Thyroid gland (tissue), 4 donors: ENCODE measurements at regions not wholly inside any gene's neighbourhood (a gene's known extent, or its start where the extent isn't known, plus 50 kb on each side); places are given as distances from the start of the nearest gene placed in this dataset.

Experiments used
- DNase-seq, 2 donors: peaks; one replicate each; pipeline ENCODE4 v3.0.0-alpha.2; 2019
- H3K27ac ChIP-seq, 3 donors: fragments of 200-600 bp; sonication (generic); 1 replicate in 2 of 3; 2 replicates in 1 of 3; pipeline ENCODE4 v1.5.1; 2016 to 2019; ENCODE audit warnings: mild to moderate bottlenecking in 1 of 3, moderate library complexity in 1 of 3
- H3K27me3 ChIP-seq: fragments of 200-600 bp; sonication (generic); one replicate; pipeline ENCODE4 v1.5.1; 2019
- H3K36me3 ChIP-seq, 2 donors: fragments of 200-600 bp; sonication (generic); one replicate each; pipeline ENCODE4 v1.5.1; 2016 to 2019
- H3K4me1 ChIP-seq, 2 donors: fragments of 200-600 bp; sonication (generic); one replicate each; pipeline ENCODE4 v1.5.1; 2017 to 2019
- H3K4me3 ChIP-seq, 3 donors: fragments of 200-600 bp; sonication (generic); replicated peaks in 1 of 3; 1 replicate in 2 of 3; 2 replicates in 1 of 3; pipeline ENCODE4 v1.5.1; 2016; ENCODE audit warnings: mild to moderate bottlenecking in 1 of 3
- H3K9me3 ChIP-seq: fragments of 200-600 bp; sonication (generic); one replicate; pipeline ENCODE4 v1.5.1; 2017
- POLR2A ChIP-seq, 2 donors: fragments of 450-650 bp; IDR thresholded peaks; one replicate each; pipeline ENCODE4 v1.6.1; 2017; ENCODE audit warnings: antibody characterized with exemption in 2 of 2, mild to moderate bottlenecking in 2 of 2, moderate library complexity in 1 of 2
- WGBS, 2 donors: methylation state at CpG; one replicate each; pipeline ENCODE4 v1.1.5; 2017; 5-methylcytosine and 5-hydroxymethylcytosine counted together
- intact Hi-C: fragments of 100-400 bp; cut with DNase I; formaldehyde crosslinking; loops from one replicate; pipeline ENCODE4 v1.15.1; 2023
- TF ChIP-seq, protein P1 (sequence below), 6 experiments: fragments of 200-600 bp in 3 of 6; fragments of 450-650 bp in 3 of 6; sonication (generic) in 3 of 6; IDR thresholded peaks; one replicate each; pipeline ENCODE4 v1.5.1; 2016 to 2019; ENCODE audit warnings: antibody characterized with exemption in 6 of 6, mild to moderate bottlenecking in 2 of 6, inconsistent platforms in 1 of 6, moderate library complexity in 1 of 6

DNA sequence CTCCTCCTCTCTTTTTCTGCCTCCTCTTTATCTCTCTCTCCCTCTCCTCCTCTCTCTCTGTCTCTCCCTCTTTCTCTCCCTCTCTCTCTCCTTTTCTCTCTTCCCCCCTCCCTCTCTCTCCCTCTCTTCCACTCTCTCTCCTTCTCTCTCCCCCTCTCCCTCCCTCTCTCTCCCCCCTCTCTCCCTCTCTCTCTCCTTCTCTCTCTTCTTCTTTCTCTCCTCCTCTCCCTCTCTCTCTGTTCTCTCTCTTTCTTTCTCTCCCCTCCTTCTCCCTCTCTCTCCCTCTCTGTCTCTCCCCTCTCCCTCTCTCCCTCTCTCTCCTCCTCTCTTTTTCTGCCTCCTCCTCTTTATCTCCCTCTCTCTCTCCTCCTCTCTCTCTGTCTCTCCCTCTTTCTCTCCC lies 197.4 kb downstream of the UQCRFS1 start:
- H3K4me1 ChIP-seq = no peaks in the 10 kb centered on the region
- DNase-seq = no peak
- H3K4me3 ChIP-seq = no peak overlapping the region
- H3K27me3 ChIP-seq = no peaks in the 10 kb centered on the region
- intact Hi-C loops = no loop called here
- H3K9me3 ChIP-seq = no peaks in the 10 kb centered on the region
- H3K36me3 ChIP-seq = no peaks in the 10 kb centered on the region
- no peak for TF ChIP-seq POLR2A (IDR thresholded peaks at IDR 0.05)
- TF ChIP-seq, protein P1, sequence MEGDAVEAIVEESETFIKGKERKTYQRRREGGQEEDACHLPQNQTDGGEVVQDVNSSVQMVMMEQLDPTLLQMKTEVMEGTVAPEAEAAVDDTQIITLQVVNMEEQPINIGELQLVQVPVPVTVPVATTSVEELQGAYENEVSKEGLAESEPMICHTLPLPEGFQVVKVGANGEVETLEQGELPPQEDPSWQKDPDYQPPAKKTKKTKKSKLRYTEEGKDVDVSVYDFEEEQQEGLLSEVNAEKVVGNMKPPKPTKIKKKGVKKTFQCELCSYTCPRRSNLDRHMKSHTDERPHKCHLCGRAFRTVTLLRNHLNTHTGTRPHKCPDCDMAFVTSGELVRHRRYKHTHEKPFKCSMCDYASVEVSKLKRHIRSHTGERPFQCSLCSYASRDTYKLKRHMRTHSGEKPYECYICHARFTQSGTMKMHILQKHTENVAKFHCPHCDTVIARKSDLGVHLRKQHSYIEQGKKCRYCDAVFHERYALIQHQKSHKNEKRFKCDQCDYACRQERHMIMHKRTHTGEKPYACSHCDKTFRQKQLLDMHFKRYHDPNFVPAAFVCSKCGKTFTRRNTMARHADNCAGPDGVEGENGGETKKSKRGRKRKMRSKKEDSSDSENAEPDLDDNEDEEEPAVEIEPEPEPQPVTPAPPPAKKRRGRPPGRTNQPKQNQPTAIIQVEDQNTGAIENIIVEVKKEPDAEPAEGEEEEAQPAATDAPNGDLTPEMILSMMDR (IDR thresholded peaks at IDR 0.05) = no peak
- no peak overlapping the region for H3K27ac ChIP-seq

DNA sequence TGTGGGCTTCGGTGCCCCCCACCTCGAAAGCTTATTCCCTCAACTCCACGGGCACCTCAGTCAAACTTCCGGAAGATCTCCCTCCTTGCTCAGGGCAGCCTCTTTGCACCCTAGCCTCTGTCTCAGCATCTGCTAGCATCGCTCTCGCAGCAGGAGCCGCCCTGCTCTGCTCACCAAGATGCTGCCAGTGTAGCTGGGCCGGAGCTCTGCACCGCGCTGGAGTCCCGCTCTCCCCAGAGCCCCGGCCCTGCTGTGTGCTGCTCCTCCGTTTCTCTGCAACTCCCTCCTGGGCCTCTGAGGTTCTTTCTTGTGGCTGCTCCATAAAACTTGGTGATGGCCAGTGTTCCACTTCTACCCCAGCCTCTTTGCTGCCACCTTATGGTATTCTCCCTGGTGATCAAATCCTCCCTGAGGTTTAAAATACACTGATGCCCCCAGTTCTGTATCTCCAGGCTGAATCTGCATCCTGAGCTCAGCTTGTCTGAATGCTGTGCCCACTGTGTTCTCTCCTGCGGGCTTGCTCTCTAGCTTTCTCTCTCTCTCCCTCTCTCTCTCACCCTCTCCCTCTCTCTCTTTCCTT lies 198.0 kb downstream of the UQCRFS1 start:
- intact Hi-C loops = no loop called here
- no peak for DNase-seq
- no peaks in the 10 kb centered on the region for H3K36me3 ChIP-seq
- 76 to 83% methylated on average over 14 of the region's 14 CpGs for WGBS, 2 donors
- no peak overlapping the region for H3K27ac ChIP-seq
- H3K4me1 ChIP-seq = no peaks in the 10 kb centered on the region
- no peaks in the 10 kb centered on the region for H3K9me3 ChIP-seq
- TF ChIP-seq, protein P1 (IDR thresholded peaks at IDR 0.05) = no peak
- no peak for TF ChIP-seq POLR2A (IDR thresholded peaks at IDR 0.05)
- no peaks in the 10 kb centered on the region for H3K27me3 ChIP-seq
- no peak overlapping the region for H3K4me3 ChIP-seq

DNA sequence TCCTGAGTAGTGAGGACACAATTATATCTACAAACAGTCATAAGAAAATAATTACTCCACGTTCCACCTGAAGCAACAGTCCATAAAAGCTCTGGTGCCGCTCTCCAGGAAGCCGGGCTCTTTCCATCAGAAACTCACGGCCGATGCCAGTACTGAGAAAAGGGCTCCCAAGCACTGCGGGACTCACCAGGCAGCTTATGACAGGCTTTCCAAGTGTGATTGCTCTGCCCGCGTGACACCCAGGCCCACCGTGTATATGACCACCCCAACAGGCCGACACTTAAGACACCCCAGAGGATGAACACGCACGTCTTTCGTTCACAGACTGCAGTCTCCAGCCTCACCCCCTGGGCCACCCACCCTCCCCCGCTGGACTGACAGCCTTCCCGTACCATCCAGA lies 199.0 kb downstream of the UQCRFS1 start:
- TF ChIP-seq, protein P1 (IDR thresholded peaks at IDR 0.05) = no peak
- no peak for TF ChIP-seq POLR2A (IDR thresholded peaks at IDR 0.05)
- no peak for DNase-seq
- no peaks in the 10 kb centered on the region for H3K9me3 ChIP-seq
- WGBS, 2 donors = 82 to 86% methylated on average over 15 of the region's 15 CpGs
- no peak overlapping the region for H3K27ac ChIP-seq
- no peaks in the 10 kb centered on the region for H3K36me3 ChIP-seq
- intact Hi-C loops = no loop called here
- H3K4me1 ChIP-seq = no peaks in the 10 kb centered on the region
- no peaks in the 10 kb centered on the region for H3K27me3 ChIP-seq
- no peak overlapping the region for H3K4me3 ChIP-seq

DNA sequence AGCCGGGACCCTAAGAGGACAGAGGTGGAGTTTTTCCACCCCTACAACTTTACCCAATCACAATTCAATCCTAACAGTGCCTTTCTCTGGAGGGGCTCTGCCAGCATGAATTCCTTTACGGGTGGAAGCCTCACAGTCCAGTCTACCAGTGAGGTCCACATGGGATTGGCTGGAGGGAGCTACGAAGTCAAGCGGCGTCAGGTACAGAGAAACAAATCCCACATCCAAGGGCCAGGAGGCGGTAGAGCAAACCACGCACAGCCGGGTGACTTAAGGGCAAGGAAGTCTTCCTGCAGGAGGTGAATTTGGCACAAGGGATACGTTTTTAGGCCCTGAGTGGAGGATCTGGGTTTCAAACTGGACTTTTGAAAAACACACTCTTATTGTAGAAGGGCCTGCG lies 199.6 kb downstream of the UQCRFS1 start:
- intact Hi-C loops = no loop called here

DNA sequence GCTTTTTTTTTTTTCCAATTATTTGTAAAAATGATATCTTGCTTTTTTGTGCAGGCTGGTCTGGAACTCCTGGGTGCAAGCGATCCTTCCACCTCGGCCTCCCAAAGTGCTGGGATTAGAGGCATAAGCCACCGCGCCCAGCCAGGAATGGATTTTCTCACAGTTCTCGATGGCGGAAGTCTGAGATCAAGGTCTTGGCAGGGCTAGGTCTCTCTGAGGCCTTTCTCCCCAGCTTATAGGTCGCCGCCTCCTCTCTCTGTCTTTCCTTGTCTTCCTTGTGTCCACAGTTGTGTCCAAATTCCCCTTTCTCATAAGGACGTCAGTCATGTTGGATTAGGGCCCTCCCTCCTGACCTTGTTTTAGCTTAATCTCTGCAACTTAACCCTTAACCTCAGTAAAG lies 200.5 kb downstream of the UQCRFS1 start:
- intact Hi-C loops = no loop called here
- H3K4me3 ChIP-seq = no peak overlapping the region
- no peaks in the 10 kb centered on the region for H3K9me3 ChIP-seq
- H3K36me3 ChIP-seq = no peaks in the 10 kb centered on the region
- H3K4me1 ChIP-seq = no peaks in the 10 kb centered on the region
- TF ChIP-seq, protein P1 (IDR thresholded peaks at IDR 0.05) = no peak
- TF ChIP-seq POLR2A (IDR thresholded peaks at IDR 0.05) = no peak
- H3K27me3 ChIP-seq = no peaks in the 10 kb centered on the region
- 80 to 81% methylated on average over 9 of the region's 9 CpGs for WGBS, 2 donors
- DNase-seq = no peak
- H3K27ac ChIP-seq = no peak overlapping the region

More for the DNA sequence above, 199.6 kb downstream of the UQCRFS1 start:
- no peak for TF ChIP-seq POLR2A (IDR thresholded peaks at IDR 0.05)
- TF ChIP-seq, protein P1 (IDR thresholded peaks at IDR 0.05) = no peak
- DNase-seq = no peak
- no peaks in the 10 kb centered on the region for H3K4me1 ChIP-seq
- no peaks in the 10 kb centered on the region for H3K9me3 ChIP-seq
- WGBS, 2 donors = 75 to 80% methylated on average over 10 of the region's 10 CpGs
- H3K36me3 ChIP-seq = no peaks in the 10 kb centered on the region
- H3K27ac ChIP-seq = no peak overlapping the region
- no peak overlapping the region for H3K4me3 ChIP-seq
- H3K27me3 ChIP-seq = no peaks in the 10 kb centered on the region
